GM12892 (cell line): ENCODE measurements at regions not wholly inside any gene's neighbourhood (a gene's known extent, or its start where the extent isn't known, plus 50 kb on each side); places are given as distances from the start of the nearest gene placed in this dataset.

Experiments
- POLR2A ChIP-seq: IDR thresholded peaks from 2 replicates; pipeline ENCODE4 v1.6.1; 2011; ENCODE audit warnings: low read depth, low read length, control low read depth
- TAF1 ChIP-seq: IDR thresholded peaks from 2 replicates; pipeline ENCODE4 v1.6.1; 2011; ENCODE audit warnings: low read depth, mild to moderate bottlenecking, control low read depth, low read length, borderline replicate concordance

DNA sequence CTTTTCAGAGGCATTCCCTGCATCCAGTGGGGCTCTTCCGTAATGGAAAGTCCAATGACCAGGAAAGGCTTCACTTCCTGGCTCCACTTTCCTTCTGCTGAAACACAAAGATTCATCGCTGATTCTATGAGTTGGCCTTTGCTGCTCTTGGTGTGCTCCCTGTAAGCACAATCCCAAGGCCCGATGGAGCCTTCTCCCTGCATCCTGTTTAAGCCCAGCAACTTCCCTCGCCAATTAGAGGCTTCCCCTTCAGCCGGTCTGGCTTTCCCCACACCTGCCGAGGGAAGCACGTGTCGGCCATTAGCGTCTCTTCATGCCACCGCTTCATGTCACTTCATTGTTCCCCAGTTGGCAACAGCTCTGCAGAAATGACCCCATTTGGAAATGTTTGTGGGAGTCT lies 693.9 kb downstream of the MED13L start:
- TF ChIP-seq POLR2A (no peak), TAF1 (no peak)
